Endothelial cell of umbilical vein (primary cell): ENCODE measurements at regions not wholly inside any gene's neighbourhood (a gene's known extent, or its start where the extent isn't known, plus 50 kb on each side); places are given as distances from the start of the nearest gene placed in this dataset.

ENCODE experiments used
- BruUV-seq: library from RNA; stranded (reverse); fragments of 400-500 nt; replicated peaks from 2 replicates; lab custom pipeline; 2021; lab: Mats Ljungman, UMichigan
- CTCF ChIA-PET: fragments of 300-600, 350-600 bp; sonication (Branson Sonifier 250); formaldehyde crosslinking; loops from one replicate; lab custom pipeline; 2021; ENCODE audit warnings: antibody characterized with exemption, inconsistent platforms; lab: Charles Lee
- POLR2A ChIA-PET: fragments of 300-600, 350-600 bp; sonication (Branson Sonifier 250); formaldehyde crosslinking; loops from one replicate; lab custom pipeline; 2021; ENCODE audit warnings: antibody characterized with exemption, inconsistent platforms; lab: Charles Lee
- DNase-seq: peaks from one replicate; pipeline ENCODE4 v3.0.0-alpha.2; 2011; ENCODE audit warnings: low read depth, low spot score
- FAIRE-seq: peaks from 2 replicates; lab custom pipeline; 2011; peaks lifted over from hg19 to GRCh38; lab: Jason Lieb, UNC
- H2AFZ ChIP-seq: 2 replicates; pipeline ENCODE4 v1.6.0; 2012; ENCODE audit warnings: low read depth, low read length, control low read depth, inconsistent platforms
- H3K27ac ChIP-seq: 2 replicates; pipeline ENCODE4 v1.5.1; 2011; ENCODE audit warnings: low read depth, mild to moderate bottlenecking, control low read depth, low read length, moderate library complexity; ENCODE audit not compliant: insufficient read depth
- H3K27me3 ChIP-seq, 2 experiments: 2 replicates each; pipeline versions ENCODE4 v1.6.0 to v1.6.1; 2011; ENCODE audit warnings: low read length in 2 of 2, mixed read lengths in 1 of 2; ENCODE audit not compliant: control insufficient read depth in 2 of 2, insufficient read depth in 2 of 2
- H3K36me3 ChIP-seq, 2 experiments: 2 replicates in 1 of 2; 3 replicates in 1 of 2; pipeline ENCODE4 v1.5.1; 2011; ENCODE audit warnings: low read length in 2 of 2, mild to moderate bottlenecking in 1 of 2, moderate library complexity in 1 of 2; ENCODE audit not compliant: control insufficient read depth in 2 of 2, insufficient read depth in 2 of 2; ENCODE audit errors: extremely low read depth in 1 of 2
- H3K4me1 ChIP-seq: 3 replicates; pipeline ENCODE4 v1.5.1; 2011; ENCODE audit warnings: mild to moderate bottlenecking, low read length; ENCODE audit not compliant: control insufficient read depth, insufficient read depth; ENCODE audit errors: extremely low read depth
- H3K4me2 ChIP-seq: 2 replicates; pipeline ENCODE4 v1.6.1; 2011; ENCODE audit warnings: low read length, control low read depth, mixed read lengths; ENCODE audit not compliant: insufficient read depth
- H3K4me3 ChIP-seq, 3 experiments: fragments of 200-600 bp in 1 of 3; sonication (generic), shearing (Covaris generic) in 1 of 3; replicated peaks in 1 of 3; 2 replicates each; pipeline ENCODE4 v1.5.1; 2011 to 2016; ENCODE audit warnings: control low read depth in 3 of 3, low read length in 3 of 3, mild to moderate bottlenecking in 2 of 3, inconsistent platforms in 1 of 3, low read depth in 1 of 3, moderate library complexity in 1 of 3; ENCODE audit not compliant: insufficient read depth in 1 of 3
- H3K79me2 ChIP-seq: 2 replicates; pipeline ENCODE4 v1.6.0; 2012; ENCODE audit warnings: low read length, inconsistent platforms; ENCODE audit not compliant: control insufficient read depth, insufficient read depth
- H3K9ac ChIP-seq: replicated peaks from 2 replicates; pipeline ENCODE3; 2011; ENCODE audit warnings: low read length, control low read depth; ENCODE audit not compliant: insufficient read depth; ENCODE audit errors: extremely low read depth
- H3K9me1 ChIP-seq: replicated peaks from 3 replicates; pipeline ENCODE4 v1.6.0; 2011; ENCODE audit warnings: mild to moderate bottlenecking, low read length; ENCODE audit not compliant: control insufficient read depth, insufficient read depth; ENCODE audit errors: extremely low read depth
- H3K9me3 ChIP-seq: replicated peaks from 2 replicates; pipeline ENCODE4 v1.5.1; 2012; ENCODE audit warnings: low read length, inconsistent platforms; ENCODE audit not compliant: control insufficient read depth, insufficient read depth
- H4K20me1 ChIP-seq: replicated peaks from 2 replicates; pipeline ENCODE3; 2011; ENCODE audit warnings: mild to moderate bottlenecking, low read length; ENCODE audit not compliant: control insufficient read depth, insufficient read depth; ENCODE audit errors: extremely low read depth
- EZH2 ChIP-seq: IDR thresholded peaks from 2 replicates; pipeline ENCODE4 v1.6.1; 2012; ENCODE audit warnings: borderline replicate concordance, low read depth, mild to moderate bottlenecking, moderate library complexity, low read length, inconsistent platforms; ENCODE audit not compliant: severe bottlenecking
- FOS ChIP-seq: IDR thresholded peaks from 2 replicates; pipeline ENCODE4 v1.6.1; 2011; ENCODE audit warnings: mild to moderate bottlenecking, low read length, moderate library complexity, borderline replicate concordance; ENCODE audit not compliant: insufficient read depth
- GATA2 ChIP-seq: IDR thresholded peaks from 2 replicates; pipeline ENCODE4 v1.7.0; 2011; ENCODE audit warnings: low read depth, mild to moderate bottlenecking, moderate library complexity, mixed read lengths, low read length; ENCODE audit not compliant: insufficient read length, insufficient read depth
- JUN ChIP-seq: IDR thresholded peaks from 2 replicates; pipeline ENCODE4 v1.6.1; 2011; ENCODE audit warnings: borderline replicate concordance, low read depth; ENCODE audit not compliant: insufficient read length, insufficient read depth
- MYC ChIP-seq: IDR thresholded peaks from one replicate; pipeline ENCODE4 v1.6.1; 2011; ENCODE audit warnings: mild to moderate bottlenecking, low read depth, low read length
- POLR2A ChIP-seq: IDR thresholded peaks from 2 replicates; pipeline ENCODE4 v1.6.1; 2012; ENCODE audit warnings: low read depth, mild to moderate bottlenecking, control low read depth, low read length
- POLR2AphosphoS5 ChIP-seq: IDR thresholded peaks from 2 replicates; pipeline ENCODE4 v1.6.1; 2012; ENCODE audit warnings: low read depth, mild to moderate bottlenecking, control low read depth, low read length, moderate library complexity; ENCODE audit not compliant: insufficient read depth
- dilution Hi-C: fragments of 300-500 bp; cut with MboI; formaldehyde crosslinking; loops from one replicate; pipeline ENCODE4 v1.15.0; 2019; ENCODE audit warnings: low sequenced_read_pairs; ENCODE audit not compliant: extremely low pct_ligation_motif_present
- intact Hi-C: fragments of 100-400 bp; cut with micrococcal nuclease; formaldehyde crosslinking; loops from one replicate; pipeline ENCODE4 v1.10.0; 2022
- TF ChIP-seq, protein P1 (sequence below), 2 donors: IDR thresholded peaks; 1 replicate in 1 of 2; 2 replicates in 1 of 2; pipeline ENCODE4 v1.5.1; 2011; ENCODE audit warnings: low read length in 2 of 2, mild to moderate bottlenecking in 2 of 2, moderate library complexity in 2 of 2, control low read depth in 1 of 2, inconsistent platforms in 1 of 2, low read depth in 1 of 2; ENCODE audit not compliant: insufficient read depth in 1 of 2; ENCODE audit errors: extremely low read depth in 1 of 2
- TF ChIP-seq, protein P2 (sequence below): IDR thresholded peaks from 2 replicates; pipeline ENCODE4 v1.6.1; 2011; ENCODE audit not compliant: insufficient read depth, insufficient read length

DNA sequence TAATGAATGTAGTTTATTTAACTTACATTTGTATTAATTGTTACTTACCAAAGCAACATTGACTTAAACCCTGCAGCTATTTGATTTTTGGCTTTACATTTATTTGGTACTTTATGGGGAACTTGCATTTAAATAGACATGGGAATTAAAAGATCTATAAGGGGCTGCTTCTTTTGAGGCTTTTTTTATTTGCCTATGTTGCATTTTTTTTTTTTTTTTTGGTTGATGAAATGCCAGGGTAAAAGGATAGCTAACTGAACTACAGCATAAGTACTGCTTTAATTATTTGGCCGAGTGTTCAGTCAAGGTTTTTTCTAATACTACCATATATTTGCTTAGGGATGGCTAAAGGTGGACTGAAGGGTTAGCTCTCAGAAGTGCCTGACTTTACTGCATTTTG, 62.5 kb upstream of the CDH4 start:
- Histone ChIP-seq H3K4me1 (no peaks in the 10 kb centered on the region), H3K27me3 (no peaks in the 10 kb centered on the region), H3K36me3 (no peaks in the 10 kb centered on the region), H3K9me1 (no peaks in the 10 kb centered on the region), H3K9ac (no peak overlapping the region), H3K27ac (no peak overlapping the region), H4K20me1 (no peaks in the 10 kb centered on the region), H3K79me2 (no peaks in the 10 kb centered on the region), H3K4me3 (no peak overlapping the region), H3K4me2 (no peak overlapping the region), H2AFZ (no peak overlapping the region), H3K9me3 (peaks cover 2% of the 10 kb centered on the region)
- POLR2A ChIA-PET = no interaction called here
- CTCF ChIA-PET = interaction anchor here (0.9 to 1.0 kb wide), 2 partner anchors 8 to 39 kb away, joined by 3 read pairs; no protein-coding TSS in a partner anchor
- BruUV-seq = no TSS peak
- no peak for TF ChIP-seq MYC
- DNase-seq (no peak), FAIRE-seq (no peak)
- intact Hi-C loops (no loop called here), dilution Hi-C loops (no loop called here)

DNA sequence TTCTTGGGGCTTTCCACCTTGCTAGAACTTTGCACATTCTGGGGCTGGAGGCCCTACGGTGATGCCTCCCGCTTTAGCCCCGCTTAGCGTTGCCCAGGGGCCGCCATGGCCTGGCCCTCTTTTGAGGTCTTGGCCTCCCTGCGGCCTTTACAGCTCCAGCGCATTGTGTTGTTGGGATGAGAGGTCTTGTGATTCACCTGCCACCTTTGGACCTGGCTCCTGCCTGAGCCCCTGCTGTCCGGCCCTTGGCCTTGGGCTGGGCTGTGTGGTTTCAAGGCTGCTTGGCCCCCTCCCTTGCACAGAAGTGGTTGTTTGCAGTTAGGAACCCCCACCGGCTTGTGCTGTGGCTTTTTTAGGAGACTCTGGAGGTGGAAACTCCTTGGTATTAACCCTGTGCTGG, 61.0 kb upstream of the CDH4 start:
- no peaks in the 10 kb centered on the region for H4K20me1 ChIP-seq
- no peak for FAIRE-seq
- H3K27ac ChIP-seq = no peak overlapping the region
- no peaks in the 10 kb centered on the region for H3K9me1 ChIP-seq
- DNase-seq = no peak
- H3K4me1 ChIP-seq = no peaks in the 10 kb centered on the region
- H3K9me3 ChIP-seq = peaks cover 2% of the 10 kb centered on the region
- H3K36me3 ChIP-seq = no peaks in the 10 kb centered on the region
- H3K27me3 ChIP-seq = no peaks in the 10 kb centered on the region
- no peak overlapping the region for H3K9ac ChIP-seq
- BruUV-seq = no TSS peak
- TF ChIP-seq POLR2A (no peak), POLR2AphosphoS5 (no peak), JUN (no peak), EZH2 (no peak), GATA2 (no peak), MYC (no peak), FOS (no peak)
- TF ChIP-seq, protein P1, sequence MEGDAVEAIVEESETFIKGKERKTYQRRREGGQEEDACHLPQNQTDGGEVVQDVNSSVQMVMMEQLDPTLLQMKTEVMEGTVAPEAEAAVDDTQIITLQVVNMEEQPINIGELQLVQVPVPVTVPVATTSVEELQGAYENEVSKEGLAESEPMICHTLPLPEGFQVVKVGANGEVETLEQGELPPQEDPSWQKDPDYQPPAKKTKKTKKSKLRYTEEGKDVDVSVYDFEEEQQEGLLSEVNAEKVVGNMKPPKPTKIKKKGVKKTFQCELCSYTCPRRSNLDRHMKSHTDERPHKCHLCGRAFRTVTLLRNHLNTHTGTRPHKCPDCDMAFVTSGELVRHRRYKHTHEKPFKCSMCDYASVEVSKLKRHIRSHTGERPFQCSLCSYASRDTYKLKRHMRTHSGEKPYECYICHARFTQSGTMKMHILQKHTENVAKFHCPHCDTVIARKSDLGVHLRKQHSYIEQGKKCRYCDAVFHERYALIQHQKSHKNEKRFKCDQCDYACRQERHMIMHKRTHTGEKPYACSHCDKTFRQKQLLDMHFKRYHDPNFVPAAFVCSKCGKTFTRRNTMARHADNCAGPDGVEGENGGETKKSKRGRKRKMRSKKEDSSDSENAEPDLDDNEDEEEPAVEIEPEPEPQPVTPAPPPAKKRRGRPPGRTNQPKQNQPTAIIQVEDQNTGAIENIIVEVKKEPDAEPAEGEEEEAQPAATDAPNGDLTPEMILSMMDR (IDR thresholded peaks at IDR 0.05; ENCODE audit: extremely low read depth in 1 of 2, insufficient read depth in 1 of 2, low read depth in 1 of 2, low read length in 2 of 2) = no peak
- TF ChIP-seq, protein P2, sequence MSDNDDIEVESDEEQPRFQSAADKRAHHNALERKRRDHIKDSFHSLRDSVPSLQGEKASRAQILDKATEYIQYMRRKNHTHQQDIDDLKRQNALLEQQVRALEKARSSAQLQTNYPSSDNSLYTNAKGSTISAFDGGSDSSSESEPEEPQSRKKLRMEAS = no peak
- POLR2A ChIA-PET = no interaction called here
- H3K4me2 ChIP-seq = no peak overlapping the region
- H3K79me2 ChIP-seq = no peaks in the 10 kb centered on the region
- CTCF ChIA-PET = no interaction called here
- H3K4me3 ChIP-seq = no peak overlapping the region
- dilution Hi-C loops (no loop called here), intact Hi-C loops (no loop called here)
- no peak overlapping the region for H2AFZ ChIP-seq
